T-helper 2 cell (primary cell): ENCODE measurements at regions not wholly inside any gene's neighbourhood (a gene's known extent, or its start where the extent isn't known, plus 50 kb on each side); places are given as distances from the start of the nearest gene placed in this dataset.

Experiments
- DNase-seq, 5 experiments: peaks; one replicate each; pipeline versions ENCODE4 v3.0.0 to v3.0.0-alpha.2; 2012 to 2022

- DNase-seq = no peak
Measured at GRCh38 chr12:19880721-19881120, 441.4 kb downstream of the AEBP2 start.

GRCh38 chr12:19882346-19882745, 443.1 kb downstream of the AEBP2 start:
- no peak for DNase-seq

GRCh38 chr12:19884021-19884492, 444.8 kb downstream of the AEBP2 start:
- no peak for DNase-seq

- no peak for DNase-seq
Measured at GRCh38 chr12:19885093-19885812, 446.0 kb downstream of the AEBP2 start.

- no peak for DNase-seq
Measured at GRCh38 chr12:19886065-19886464, 446.8 kb downstream of the AEBP2 start.

- DNase-seq = no peak
Measured at GRCh38 chr12:19886639-19887064, 447.4 kb downstream of the AEBP2 start.

- no peak for DNase-seq
Measured at GRCh38 chr12:19890024-19890423, 450.7 kb downstream of the AEBP2 start.

GRCh38 chr12:19891936-19892591, 452.8 kb downstream of the AEBP2 start:
- no peak for DNase-seq

- peak in 1 of 5 experiments; percentile 34 for DNase-seq
Measured at GRCh38 chr12:19893514-19893913, 454.2 kb downstream of the AEBP2 start.

GRCh38 chr12:19894050-19894449, 454.8 kb downstream of the AEBP2 start:
- DNase-seq = peak in 1 of 5 experiments; percentile 83

GRCh38 chr12:19894803-19895202, 455.5 kb downstream of the AEBP2 start:
- DNase-seq = peak in 1 of 5 experiments; percentile 82

GRCh38 chr12:19895246-19896020, 456.1 kb downstream of the AEBP2 start:
- DNase-seq = peak in 1 of 5 experiments; percentile 32

GRCh38 chr12:19896041-19896440, 456.7 kb downstream of the AEBP2 start:
- no peak for DNase-seq

GRCh38 chr12:19896534-19896933, 457.2 kb downstream of the AEBP2 start:
- no peak for DNase-seq

- DNase-seq = no peak
Measured at GRCh38 chr12:19897900-19898408, 458.7 kb downstream of the AEBP2 start.

- no peak for DNase-seq
Measured at GRCh38 chr12:19901841-19902240, 462.5 kb downstream of the AEBP2 start.

GRCh38 chr12:19904819-19905218, 463.5 kb upstream of the PDE3A start:
- no peak for DNase-seq

GRCh38 chr12:19908830-19909229, 459.5 kb upstream of the PDE3A start:
- DNase-seq = no peak

GRCh38 chr12:19909418-19909817, 458.9 kb upstream of the PDE3A start:
- no peak for DNase-seq

GRCh38 chr12:19910681-19911080, 457.7 kb upstream of the PDE3A start:
- DNase-seq = no peak

GRCh38 chr12:19912991-19913390, 455.3 kb upstream of the PDE3A start:
- no peak for DNase-seq

GRCh38 chr12:19915392-19916195, 452.7 kb upstream of the PDE3A start:
- DNase-seq = peak in 1 of 5 experiments; percentile 16
